HG02588 (cell line): ENCODE measurements at regions not wholly inside any gene's neighbourhood (a gene's known extent, or its start where the extent isn't known, plus 50 kb on each side); places are given as distances from the start of the nearest gene placed in this dataset.
A peak's percentile ranks its signal among the peaks of the same experiment; 100 is the strongest.

Experiments used
- ATAC-seq: cut with Tn5 transposase; IDR thresholded peaks from one replicate; pipeline ENCODE4 v1.9.1; 2021; ENCODE audit warnings: mild to moderate bottlenecking, moderate library complexity; ENCODE audit not compliant: unreplicated experiment

- ATAC-seq, result no peak
Measured at GRCh38 chr3:459311-459670, 262.7 kb downstream of the CHL1 start.

DNA sequence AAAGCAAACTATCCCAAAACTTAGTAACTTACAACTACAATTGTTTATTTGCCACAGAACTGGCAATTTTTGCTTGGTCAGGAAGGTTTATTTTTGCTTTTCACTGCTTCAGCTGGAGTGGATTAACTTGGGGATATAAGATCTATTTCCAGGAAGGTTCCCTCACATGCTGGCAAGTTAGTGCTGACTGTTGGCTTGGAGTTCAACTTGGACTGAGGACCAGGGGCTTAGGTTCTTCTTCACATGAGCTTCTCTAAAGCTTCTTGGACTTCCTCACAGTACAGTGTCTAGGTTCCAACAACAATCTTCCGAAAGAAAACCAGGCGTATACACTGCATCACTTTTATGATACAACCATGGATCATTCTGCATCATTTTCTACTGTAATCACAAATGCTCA lies 264.4 kb downstream of the CHL1 start:
- ATAC-seq, result no peak

- ATAC-seq, result no peak
Measured at GRCh38 chr3:462851-463250, 266.3 kb downstream of the CHL1 start.

DNA sequence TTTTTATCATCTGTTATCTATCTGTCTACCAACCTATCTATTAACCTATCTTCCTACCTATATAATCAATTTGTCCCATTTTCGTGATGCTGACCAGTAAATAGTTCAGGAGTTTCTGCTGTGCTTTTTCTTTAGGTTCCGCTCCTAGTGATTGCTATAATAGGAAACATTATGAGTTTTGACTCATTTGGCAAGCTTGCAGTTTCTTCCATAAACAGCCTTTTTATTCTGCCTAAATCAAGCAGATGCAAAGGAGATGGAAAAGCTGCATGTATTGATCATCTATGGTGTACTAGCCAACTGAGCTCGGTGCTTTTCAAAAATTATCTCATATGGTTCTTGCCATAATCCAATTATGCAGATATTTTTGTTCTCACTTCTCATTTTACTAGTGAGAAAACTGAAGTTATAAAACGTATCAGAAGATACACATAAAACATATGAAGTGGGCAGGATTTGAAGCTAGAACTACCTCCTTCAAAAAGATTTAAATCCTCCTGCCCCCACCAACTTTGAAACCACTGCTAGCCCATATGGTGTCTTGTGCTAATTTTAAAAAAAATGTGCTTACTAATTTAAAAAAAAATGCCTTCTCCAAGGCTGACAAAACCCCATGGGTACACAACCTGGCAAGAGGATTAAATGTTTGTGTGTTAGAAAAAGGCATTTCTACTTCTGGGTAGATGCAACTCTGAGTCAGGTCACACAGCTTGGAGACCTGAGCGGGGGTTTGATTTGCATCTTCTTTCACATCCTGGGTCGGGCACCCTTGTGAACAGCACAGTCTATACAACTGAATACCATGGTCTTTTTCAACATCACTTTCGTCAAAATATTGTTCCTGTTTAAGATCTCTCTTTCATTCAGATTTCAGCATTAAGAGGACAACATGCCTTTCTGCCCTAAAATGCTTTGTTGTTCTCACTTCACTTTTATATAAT lies 267.0 kb downstream of the CHL1 start:
- ATAC-seq, result peak; percentile 99

- peak; percentile 35 for ATAC-seq
Measured at GRCh38 chr3:464255-464654, 267.7 kb downstream of the CHL1 start.

DNA sequence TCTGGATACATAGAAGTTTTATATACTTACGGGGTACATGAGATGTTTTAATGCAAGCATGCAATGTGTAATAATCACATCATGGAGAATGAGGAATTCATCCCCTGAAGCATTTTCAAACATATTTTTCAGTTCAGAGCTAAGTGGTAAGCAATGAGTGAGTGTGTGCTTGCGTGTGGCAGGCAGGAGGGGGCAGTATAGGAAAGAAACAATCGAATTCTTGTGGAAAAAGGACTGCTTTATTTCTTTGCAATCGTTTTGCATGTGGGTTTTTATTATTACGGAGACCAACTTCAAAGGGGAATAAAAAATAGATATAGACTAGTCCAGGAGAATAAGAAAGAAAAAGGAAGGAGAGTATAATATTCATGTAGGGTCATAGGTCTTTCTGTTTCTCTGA lies 271.6 kb downstream of the CHL1 start:
- no peak for ATAC-seq

DNA sequence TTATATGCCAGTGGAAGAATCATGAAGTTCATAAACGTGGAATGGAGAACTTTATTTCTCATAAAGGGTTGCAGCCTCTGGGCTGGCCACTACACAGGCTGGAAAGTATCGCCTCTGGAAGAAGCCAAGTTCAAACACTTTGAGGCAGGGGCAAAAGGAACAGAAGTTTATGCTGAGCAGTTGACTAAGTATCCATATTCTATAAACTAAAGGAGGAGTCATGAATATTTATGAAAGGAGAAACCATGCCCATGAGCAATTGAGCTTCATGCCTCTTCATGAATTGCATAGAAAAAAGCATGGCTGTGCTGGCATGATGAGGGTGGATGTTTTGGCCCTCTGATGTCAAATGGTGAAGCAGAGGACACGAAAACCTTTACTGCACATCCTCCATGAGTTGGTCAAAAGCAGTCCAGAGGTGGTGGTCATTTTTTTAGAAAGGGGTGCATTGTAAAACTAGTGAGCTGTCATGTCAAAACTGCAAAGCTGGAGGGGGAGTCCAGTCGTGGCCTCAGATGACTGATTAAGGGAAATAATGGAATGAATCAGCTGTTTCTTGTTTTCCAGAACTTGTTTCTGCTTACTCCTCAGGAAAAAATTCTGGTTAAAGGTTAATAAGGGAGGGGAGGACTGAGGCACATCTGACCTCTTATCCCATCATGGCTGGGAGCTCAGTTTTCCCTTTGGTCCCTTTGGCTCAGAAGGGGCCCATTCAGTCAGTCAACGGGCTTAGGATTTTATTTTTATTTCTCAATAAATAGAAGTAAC lies 276.7 kb downstream of the CHL1 start:
- peak; percentile 69 for ATAC-seq

DNA sequence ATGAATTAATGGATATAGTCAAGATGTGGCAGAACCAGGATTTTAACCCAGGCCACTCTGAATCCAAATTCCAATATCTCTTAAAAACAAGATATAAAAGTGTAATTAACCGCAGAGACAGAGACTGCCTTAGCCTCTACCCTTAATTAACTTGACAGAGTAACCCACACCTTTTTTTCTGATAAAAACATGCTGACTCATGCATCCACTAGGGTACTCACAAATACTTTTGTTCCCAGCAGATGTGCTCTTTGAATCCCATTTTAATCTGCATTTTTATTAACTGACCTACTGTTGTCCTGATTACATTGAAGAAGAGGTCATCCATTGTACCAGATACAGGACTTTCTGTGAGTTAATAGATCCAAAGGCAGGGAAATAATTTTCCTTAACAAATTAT lies 278.3 kb downstream of the CHL1 start:
- no peak for ATAC-seq

DNA sequence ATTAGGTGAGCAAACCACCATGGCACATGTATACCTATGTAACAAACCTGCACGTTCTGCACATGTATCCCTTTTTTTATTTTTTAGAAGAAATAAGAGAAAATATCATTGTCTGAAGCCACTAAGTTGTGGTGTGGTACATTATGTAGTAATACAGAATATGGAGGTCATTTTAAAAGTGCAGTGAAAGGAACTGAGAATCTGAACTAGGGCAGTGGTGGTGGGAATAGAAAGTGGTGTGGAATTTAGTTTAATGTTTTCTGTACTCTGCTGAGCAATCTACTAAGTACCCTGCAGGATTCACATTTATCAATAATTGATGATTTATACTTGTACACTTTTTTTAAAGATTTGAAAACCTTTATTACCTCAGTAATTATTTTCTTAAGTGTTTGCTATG lies 283.5 kb downstream of the CHL1 start:
- ATAC-seq, result peak; percentile 67

DNA sequence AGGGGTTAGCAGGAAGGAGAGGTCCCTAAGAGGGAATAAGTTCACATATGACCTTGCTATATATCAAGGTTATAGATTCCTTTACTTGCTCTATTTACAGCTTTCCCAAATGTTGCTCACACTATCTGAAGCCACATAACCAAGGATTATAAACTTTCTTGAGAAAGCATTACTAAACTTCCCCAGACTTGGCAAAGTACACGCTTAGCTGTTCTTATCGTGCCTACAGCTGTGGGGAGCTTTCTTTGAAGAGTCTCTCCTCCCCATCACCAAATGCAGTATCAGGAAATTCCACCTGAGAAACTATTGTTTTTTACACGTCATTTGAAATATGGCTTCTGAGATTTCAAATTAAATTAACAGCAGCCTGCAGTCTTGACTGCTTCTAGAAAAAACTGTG lies 284.5 kb downstream of the CHL1 start:
- ATAC-seq, result no peak

GRCh38 chr3:481680-482079 lies 285.1 kb downstream of the CHL1 start:
- no peak for ATAC-seq

DNA sequence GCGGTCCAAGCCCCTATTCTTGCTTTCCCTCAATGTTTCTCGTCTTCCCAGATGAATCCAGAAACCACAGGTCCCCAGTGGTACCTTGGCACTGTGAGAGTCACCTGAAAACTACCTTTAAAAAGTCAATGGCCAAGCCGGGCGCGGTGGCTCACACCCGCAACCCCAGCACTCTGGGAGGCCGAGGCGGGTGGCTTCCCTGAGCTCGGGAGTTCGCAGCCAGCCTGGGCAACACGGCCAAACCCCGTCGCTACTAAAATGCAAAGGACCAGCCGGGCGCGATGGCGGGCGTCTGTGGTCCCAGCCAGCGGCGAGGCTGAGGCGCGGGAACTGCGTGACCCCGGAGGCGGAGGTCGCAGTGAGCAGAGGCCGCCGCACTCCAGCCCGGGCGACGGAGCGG lies 285.9 kb downstream of the CHL1 start:
- ATAC-seq, result no peak

DNA sequence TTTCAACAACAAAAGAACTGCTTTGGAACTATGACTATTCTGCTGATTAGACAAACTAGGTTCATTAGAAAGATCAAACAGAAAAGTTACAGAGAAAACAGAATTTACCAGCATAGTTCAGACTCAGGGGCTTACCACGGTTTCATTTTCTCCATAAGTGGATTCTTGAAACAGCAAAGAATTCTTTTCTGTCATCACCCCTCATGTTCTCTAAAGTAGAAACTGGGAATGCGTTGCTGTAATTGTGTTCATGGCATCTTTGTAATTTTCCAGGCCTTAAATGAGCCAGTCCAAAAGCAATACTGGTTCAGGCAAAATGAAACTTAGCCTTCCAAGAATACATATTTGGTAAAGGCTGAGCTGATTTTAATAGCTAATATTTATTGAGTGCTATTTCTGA lies 287.8 kb downstream of the CHL1 start:
- ATAC-seq, result no peak

DNA sequence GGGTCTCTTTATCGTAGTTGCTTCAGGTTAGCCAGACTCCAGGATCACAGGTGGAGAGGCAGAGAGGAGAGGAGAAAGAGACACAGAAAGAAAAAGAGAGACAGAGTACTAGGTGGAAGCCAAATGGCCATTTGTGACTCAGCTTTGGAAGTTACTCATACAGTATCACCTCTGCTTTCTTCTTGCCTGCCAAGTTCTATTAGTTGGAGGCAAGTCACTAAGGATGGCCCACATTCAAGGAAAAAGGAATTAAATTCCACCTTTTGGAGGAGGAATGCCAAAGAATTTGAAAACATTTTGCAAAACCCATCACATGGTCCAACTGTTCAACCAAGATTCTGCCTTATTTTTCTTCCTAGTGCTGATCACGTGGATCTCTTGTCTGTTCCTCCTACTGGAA lies 291.1 kb downstream of the CHL1 start:
- ATAC-seq, result no peak

- ATAC-seq, result peak; percentile 45
Measured at GRCh38 chr3:492586-493316, 296.2 kb downstream of the CHL1 start.

- no peak for ATAC-seq
Measured at GRCh38 chr3:494190-494589, 297.6 kb downstream of the CHL1 start.

- ATAC-seq, result no peak
Measured at GRCh38 chr3:498487-498886, 301.9 kb downstream of the CHL1 start.

- ATAC-seq, result no peak
Measured at GRCh38 chr3:499001-499761, 302.6 kb downstream of the CHL1 start.

DNA sequence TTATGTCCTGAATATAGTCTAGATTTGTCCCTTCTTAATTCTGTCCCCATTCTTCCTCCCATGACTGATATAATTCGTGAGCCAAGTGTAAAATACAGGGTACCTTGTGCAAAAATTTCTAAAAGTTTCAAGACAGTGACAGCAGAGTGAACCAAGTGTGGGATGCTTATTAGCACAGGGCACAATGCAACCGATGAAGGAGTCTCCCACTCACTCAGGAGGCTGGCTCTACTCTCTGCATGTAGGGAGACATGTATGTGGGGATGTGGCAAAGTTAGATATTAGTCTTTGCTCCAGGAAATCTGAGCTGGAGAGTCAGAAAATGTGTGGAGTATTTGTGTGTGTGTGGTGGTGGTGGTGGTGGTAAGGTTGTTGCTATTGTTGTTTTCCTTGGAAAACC lies 305.9 kb downstream of the CHL1 start:
- ATAC-seq, result no peak

DNA sequence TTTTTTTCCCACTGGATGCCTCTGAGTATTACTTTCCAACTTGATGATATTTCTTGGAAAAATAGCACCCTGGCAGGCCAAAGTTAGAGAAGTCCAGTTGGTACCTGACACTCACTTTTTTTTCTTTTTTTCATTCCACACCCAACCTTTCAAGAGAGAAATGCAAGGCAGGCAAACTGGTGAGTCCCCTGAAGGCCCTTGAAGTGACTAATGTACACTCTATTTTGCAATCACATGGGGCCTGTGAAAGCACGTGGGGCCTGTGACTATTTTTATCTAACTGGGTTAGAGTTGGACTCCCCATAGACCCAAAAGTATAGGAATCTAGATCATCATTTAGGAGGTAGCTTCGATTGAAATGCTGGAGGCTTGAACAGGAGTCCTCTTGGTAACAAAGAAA lies 316.7 kb downstream of the CHL1 start:
- ATAC-seq, result no peak

DNA sequence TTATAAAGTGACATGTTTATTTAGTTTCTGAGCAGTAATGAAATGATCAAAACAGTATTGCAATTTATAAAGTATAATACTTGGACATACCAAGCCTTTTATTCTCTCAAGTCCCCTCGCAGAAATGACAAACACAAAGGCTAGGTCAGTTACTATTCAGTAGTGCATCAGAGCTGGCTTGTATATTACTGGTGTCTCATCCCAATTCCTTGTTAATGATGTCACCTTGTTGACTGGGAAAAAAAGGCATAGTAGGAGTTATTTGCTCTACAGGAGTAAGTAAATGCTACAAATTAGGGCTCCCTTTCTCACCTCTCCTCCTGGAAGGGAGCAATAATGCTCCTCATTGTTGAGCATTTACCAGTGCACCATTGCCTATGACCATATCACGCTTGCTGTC lies 317.6 kb downstream of the CHL1 start:
- no peak for ATAC-seq
